ENCODE measurements at regions not wholly inside any gene's neighbourhood (a gene's known extent, or its start where the extent isn't known, plus 50 kb on each side); places are given as distances from the start of the nearest gene placed in this dataset.

DNA sequence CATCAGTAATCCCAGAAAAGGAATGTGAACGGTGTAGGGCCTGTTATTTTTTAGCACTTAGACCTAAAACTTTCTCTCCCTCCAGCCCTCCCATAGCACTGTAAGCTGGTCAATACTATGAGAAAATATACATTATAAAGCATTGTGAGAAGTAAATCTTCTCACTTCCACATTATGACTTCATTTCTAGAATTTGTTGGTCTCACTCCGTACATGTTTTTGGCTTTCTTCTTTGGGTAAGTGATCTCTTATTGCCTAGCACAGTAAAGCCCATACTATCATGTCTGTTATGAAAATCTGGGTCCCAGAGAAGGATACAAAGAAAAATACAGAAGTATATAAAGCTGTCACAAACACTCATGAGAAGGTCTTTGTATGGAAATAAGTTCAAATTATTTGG is 1851.1 kb upstream of the IGFBP7 start:
- H3K36me3 ChIP-seq (replicated peaks) = no peaks in the 10 kb centered on the region
- DNase-seq = no peak
- no peak overlapping the region for H3K27ac ChIP-seq
- H3K4me3 ChIP-seq (ENCODE audit: low read depth, low read length) = no peak overlapping the region
- no peaks in the 10 kb centered on the region for H3K27me3 ChIP-seq (replicated peaks)
- in situ Hi-C loops (cut with HindIII; ENCODE audit: low pct_ligation_motif_present, low sequenced_read_pairs) = no loop called here
- TF ChIP-seq, protein P1, sequence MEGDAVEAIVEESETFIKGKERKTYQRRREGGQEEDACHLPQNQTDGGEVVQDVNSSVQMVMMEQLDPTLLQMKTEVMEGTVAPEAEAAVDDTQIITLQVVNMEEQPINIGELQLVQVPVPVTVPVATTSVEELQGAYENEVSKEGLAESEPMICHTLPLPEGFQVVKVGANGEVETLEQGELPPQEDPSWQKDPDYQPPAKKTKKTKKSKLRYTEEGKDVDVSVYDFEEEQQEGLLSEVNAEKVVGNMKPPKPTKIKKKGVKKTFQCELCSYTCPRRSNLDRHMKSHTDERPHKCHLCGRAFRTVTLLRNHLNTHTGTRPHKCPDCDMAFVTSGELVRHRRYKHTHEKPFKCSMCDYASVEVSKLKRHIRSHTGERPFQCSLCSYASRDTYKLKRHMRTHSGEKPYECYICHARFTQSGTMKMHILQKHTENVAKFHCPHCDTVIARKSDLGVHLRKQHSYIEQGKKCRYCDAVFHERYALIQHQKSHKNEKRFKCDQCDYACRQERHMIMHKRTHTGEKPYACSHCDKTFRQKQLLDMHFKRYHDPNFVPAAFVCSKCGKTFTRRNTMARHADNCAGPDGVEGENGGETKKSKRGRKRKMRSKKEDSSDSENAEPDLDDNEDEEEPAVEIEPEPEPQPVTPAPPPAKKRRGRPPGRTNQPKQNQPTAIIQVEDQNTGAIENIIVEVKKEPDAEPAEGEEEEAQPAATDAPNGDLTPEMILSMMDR (IDR thresholded peaks at IDR 0.05; ENCODE audit: low read depth, low read length, missing control alignments) = no peak

DNA sequence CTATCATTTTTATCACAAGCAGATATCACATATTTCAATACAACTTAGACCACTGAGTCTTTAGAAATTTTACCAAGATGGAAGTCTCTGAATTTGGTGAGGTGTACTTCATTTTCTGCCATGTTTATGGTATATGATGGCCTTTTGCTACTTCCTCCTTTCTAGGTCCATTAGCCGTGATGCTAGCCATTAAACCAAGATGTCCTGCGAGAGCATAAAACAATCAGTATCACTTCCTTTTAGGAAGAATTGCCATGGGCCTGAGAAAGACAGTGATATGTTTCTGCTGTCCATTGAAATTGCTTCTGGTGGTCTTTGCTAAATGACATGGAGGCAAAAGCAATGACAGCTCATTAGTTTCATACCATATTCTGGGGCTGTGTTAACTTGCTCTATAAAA is 1851.7 kb upstream of the IGFBP7 start:
- no peak overlapping the region for H3K27ac ChIP-seq
- no peak for DNase-seq
- TF ChIP-seq, protein P1 (IDR thresholded peaks at IDR 0.05; ENCODE audit: low read depth, low read length, missing control alignments) = no peak
- H3K36me3 ChIP-seq (replicated peaks) = no peaks in the 10 kb centered on the region
- in situ Hi-C loops (cut with HindIII; ENCODE audit: low pct_ligation_motif_present, low sequenced_read_pairs) = no loop called here
- H3K4me3 ChIP-seq (ENCODE audit: low read depth, low read length) = no peak overlapping the region
- H3K27me3 ChIP-seq (replicated peaks) = no peaks in the 10 kb centered on the region

DNA sequence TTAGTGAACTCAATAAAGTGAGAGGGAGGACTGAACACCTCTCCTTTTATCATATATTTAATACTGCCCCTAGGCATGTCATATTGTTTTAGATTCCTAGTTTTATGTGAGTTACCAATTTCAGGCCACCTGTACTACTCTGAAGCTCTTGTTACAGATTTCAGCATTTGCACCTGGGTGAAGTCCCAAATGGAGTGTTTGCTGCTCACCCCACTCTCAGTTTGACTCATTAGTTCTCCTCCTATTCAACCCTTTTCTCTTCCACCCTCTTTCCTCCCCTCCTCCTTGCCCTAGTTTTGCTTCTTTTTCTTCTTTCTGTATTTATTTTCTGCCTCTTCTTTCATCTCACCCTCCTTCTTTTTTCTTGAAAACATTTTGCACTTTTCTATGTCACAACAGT is 1852.2 kb upstream of the IGFBP7 start:
- no peak overlapping the region for H3K4me3 ChIP-seq (ENCODE audit: low read depth, low read length)
- no peak overlapping the region for H3K27ac ChIP-seq
- H3K36me3 ChIP-seq (replicated peaks) = no peaks in the 10 kb centered on the region
- no peaks in the 10 kb centered on the region for H3K27me3 ChIP-seq (replicated peaks)
- DNase-seq = no peak
- in situ Hi-C loops (cut with HindIII; ENCODE audit: low pct_ligation_motif_present, low sequenced_read_pairs) = no loop called here
- TF ChIP-seq, protein P1 (IDR thresholded peaks at IDR 0.05; ENCODE audit: low read depth, low read length, missing control alignments) = no peak

DNA sequence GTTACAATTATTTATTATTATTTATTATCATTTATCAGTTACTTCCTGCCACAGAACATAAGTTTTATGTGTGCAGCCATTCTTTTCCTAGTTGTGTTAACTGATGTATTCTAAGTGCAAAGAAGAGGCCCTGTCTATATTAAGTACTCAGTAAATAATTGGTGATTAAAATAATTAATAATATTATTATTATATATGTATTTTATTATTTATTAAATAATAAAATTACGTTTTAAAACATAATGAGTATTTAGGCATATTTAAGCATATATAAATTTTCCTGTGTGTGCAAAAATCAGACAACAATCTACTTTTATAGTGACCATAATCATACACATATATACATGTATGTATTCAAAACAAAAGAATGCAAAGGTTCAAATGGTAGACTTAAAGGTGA is 1871.6 kb upstream of the IGFBP7 start:
- in situ Hi-C loops (cut with HindIII; ENCODE audit: low pct_ligation_motif_present, low sequenced_read_pairs) = no loop called here

DNA sequence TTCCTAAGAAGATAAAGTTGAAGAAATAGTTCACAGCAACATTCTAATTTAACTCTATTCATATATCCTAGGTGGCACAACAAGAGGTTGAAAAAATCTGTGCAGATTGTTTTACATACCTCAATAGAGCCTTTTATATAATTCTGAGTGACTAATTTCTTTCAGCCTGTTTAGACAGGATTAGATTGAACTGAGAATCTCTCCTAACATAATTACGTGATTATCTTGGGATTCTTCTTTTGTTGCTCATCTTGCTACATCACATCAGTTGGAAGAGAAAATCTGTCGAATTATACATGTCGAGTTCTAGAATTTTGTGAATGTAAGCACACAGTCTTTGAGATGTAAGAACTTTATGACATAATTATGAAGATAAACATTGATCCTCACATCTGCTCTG is 1873.7 kb upstream of the IGFBP7 start:
- no peak for DNase-seq
- H3K4me3 ChIP-seq (ENCODE audit: low read depth, low read length) = no peak overlapping the region
- in situ Hi-C loops (cut with HindIII; ENCODE audit: low pct_ligation_motif_present, low sequenced_read_pairs) = no loop called here
- no peaks in the 10 kb centered on the region for H3K27me3 ChIP-seq (replicated peaks)
- H3K27ac ChIP-seq = no peak overlapping the region
- TF ChIP-seq, protein P1 (IDR thresholded peaks at IDR 0.05; ENCODE audit: low read depth, low read length, missing control alignments) = no peak
- no peaks in the 10 kb centered on the region for H3K36me3 ChIP-seq (replicated peaks)

More for the DNA sequence above, 1871.6 kb upstream of the IGFBP7 start:
- Histone ChIP-seq H3K36me3 (replicated peaks) (no peaks in the 10 kb centered on the region), H3K27ac (no peak overlapping the region), H3K27me3 (replicated peaks) (no peaks in the 10 kb centered on the region), H3K4me3 (ENCODE audit: low read depth, low read length) (no peak overlapping the region)
- TF ChIP-seq, protein P1 (IDR thresholded peaks at IDR 0.05; ENCODE audit: low read depth, low read length, missing control alignments) = no peak
- no peak for DNase-seq

DNA sequence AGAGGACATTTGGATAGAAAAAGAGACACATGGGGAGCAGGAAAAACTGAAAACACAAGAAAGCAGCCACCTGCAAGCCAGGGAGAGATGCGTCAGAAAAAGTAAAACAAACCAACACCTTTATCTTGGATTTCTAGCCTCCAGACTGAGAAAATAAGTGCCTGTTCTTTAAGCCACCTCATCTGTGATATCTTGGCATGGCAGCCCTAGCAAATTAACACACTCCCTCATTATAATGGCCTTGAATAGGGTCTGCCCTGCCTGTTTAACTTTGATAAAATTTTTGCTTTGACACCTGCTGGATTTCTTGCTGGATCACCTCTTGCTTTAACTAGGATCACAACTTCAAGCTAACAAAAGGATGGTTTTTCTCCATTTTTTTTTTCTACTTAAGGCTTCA is 1892.0 kb upstream of the IGFBP7 start:
- no peak for DNase-seq
- Histone ChIP-seq H3K36me3 (replicated peaks) (no peaks in the 10 kb centered on the region), H3K27ac (no peak overlapping the region), H3K27me3 (replicated peaks) (no peaks in the 10 kb centered on the region), H3K4me3 (ENCODE audit: low read depth, low read length) (no peak overlapping the region)
- in situ Hi-C loops (cut with HindIII; ENCODE audit: low pct_ligation_motif_present, low sequenced_read_pairs) = no loop called here
- TF ChIP-seq, protein P1 (IDR thresholded peaks at IDR 0.05; ENCODE audit: low read depth, low read length, missing control alignments) = no peak
